PC-3 (cell line): ENCODE measurements at regions not wholly inside any gene's neighbourhood (a gene's known extent, or its start where the extent isn't known, plus 50 kb on each side); places are given as distances from the start of the nearest gene placed in this dataset.

Experiments
- EZH2 ChIP-seq: fragments of 300-600 bp; sonication (generic); IDR thresholded peaks from one replicate; pipeline ENCODE4 v1.6.1; 2017; ENCODE audit warnings: antibody characterized with exemption, mild to moderate bottlenecking, low read length; ENCODE audit not compliant: unreplicated experiment
- EZH2phosphoT487 ChIP-seq: fragments of 300-600 bp; sonication (generic); IDR thresholded peaks from 2 replicates; pipeline ENCODE4 v1.6.1; 2018; ENCODE audit warnings: mild to moderate bottlenecking, antibody characterized with exemption, low read length, borderline replicate concordance
- TF ChIP-seq, protein P1 (sequence below): fragments of 300-600 bp; sonication (generic); conservative IDR thresholded peaks from 2 replicates; pipeline ENCODE4 v1.5.1; 2017; ENCODE audit warnings: antibody characterized with exemption, low read depth, mild to moderate bottlenecking, low read length

GRCh38 chr2:189318761-189319160 is 122.5 kb upstream of the WDR75 start:
- TF ChIP-seq, protein P1, sequence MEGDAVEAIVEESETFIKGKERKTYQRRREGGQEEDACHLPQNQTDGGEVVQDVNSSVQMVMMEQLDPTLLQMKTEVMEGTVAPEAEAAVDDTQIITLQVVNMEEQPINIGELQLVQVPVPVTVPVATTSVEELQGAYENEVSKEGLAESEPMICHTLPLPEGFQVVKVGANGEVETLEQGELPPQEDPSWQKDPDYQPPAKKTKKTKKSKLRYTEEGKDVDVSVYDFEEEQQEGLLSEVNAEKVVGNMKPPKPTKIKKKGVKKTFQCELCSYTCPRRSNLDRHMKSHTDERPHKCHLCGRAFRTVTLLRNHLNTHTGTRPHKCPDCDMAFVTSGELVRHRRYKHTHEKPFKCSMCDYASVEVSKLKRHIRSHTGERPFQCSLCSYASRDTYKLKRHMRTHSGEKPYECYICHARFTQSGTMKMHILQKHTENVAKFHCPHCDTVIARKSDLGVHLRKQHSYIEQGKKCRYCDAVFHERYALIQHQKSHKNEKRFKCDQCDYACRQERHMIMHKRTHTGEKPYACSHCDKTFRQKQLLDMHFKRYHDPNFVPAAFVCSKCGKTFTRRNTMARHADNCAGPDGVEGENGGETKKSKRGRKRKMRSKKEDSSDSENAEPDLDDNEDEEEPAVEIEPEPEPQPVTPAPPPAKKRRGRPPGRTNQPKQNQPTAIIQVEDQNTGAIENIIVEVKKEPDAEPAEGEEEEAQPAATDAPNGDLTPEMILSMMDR: no peak
- no peak for TF ChIP-seq EZH2phosphoT487
- TF ChIP-seq EZH2: no peak
